ENCODE measurements at regions not wholly inside any gene's neighbourhood (a gene's known extent, or its start where the extent isn't known, plus 50 kb on each side); places are given as distances from the start of the nearest gene placed in this dataset.
"Not testable (repeated sequence)": the region's sequence is repeated elsewhere in the genome, so short reads cannot be mapped to it uniquely, and the experiment has no call there.

DNA sequence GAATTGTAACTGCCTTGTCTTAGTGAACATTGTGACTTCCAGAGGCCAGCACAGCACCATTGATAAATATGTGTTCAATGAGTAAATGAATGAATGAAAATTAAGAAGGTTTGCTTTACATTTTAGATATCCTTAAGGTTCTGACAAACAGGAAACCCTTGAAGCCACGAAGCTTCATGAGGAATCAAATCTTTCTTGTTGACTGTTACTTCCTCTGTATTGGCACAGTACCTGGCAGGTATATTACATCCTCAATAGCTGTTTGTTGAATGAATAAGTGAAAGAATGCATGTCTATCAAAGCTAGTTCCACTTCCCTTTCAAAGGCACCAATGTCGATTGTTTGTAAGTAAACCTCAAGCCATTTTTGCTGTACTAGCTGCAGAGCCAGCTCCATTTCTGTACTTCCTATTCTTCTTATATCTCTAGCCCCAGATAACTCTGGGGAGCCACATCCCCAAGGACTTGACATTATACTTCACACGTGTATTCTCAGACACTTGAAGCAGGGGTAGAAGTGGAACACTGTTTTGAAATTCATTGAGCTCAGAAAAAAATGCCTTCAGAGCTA is 140.3 kb upstream of the RAG2 start:
- H3K9me3 Mint-ChIP-seq: no peaks in the 10 kb centered on the region

DNA sequence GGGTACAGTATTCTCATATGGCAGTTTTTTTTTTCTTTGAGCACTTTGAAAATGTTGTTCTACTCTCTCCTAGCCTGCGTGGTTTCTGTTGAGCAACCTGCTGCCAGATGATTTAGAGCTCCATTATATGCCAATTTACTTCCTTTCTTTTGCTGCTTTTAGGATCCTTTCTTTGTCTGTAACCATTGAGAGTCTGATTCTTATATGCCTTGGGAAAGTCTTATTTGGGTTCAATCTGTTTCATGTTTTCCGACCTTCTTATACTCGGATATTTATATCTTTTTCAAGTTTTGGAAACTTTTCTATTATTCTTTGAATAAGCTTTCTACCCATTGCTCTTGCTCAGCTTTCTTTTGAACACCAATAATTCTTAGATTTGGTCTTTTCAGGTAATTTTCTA is 138.1 kb upstream of the RAG2 start:
- no peak for DNase-seq
- no peak overlapping the region for H3K4me3 Mint-ChIP-seq
- TF ChIP-seq, protein P1, sequence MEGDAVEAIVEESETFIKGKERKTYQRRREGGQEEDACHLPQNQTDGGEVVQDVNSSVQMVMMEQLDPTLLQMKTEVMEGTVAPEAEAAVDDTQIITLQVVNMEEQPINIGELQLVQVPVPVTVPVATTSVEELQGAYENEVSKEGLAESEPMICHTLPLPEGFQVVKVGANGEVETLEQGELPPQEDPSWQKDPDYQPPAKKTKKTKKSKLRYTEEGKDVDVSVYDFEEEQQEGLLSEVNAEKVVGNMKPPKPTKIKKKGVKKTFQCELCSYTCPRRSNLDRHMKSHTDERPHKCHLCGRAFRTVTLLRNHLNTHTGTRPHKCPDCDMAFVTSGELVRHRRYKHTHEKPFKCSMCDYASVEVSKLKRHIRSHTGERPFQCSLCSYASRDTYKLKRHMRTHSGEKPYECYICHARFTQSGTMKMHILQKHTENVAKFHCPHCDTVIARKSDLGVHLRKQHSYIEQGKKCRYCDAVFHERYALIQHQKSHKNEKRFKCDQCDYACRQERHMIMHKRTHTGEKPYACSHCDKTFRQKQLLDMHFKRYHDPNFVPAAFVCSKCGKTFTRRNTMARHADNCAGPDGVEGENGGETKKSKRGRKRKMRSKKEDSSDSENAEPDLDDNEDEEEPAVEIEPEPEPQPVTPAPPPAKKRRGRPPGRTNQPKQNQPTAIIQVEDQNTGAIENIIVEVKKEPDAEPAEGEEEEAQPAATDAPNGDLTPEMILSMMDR (conservative IDR thresholded peaks at IDR 0.05): no peak
- Histone ChIP-seq H3K4me1 (ENCODE audit: control insufficient read depth, insufficient read depth, low read length) (no peaks in the 10 kb centered on the region), H3K27me3 (ENCODE audit: control insufficient read depth, insufficient read depth, low read length, poor library complexity, severe bottlenecking) (no peaks in the 10 kb centered on the region), H3K4me3 (ENCODE audit: low read length) (no peak overlapping the region), H3K36me3 (ENCODE audit: control insufficient read depth, insufficient read depth, low read length) (no peaks in the 10 kb centered on the region), H3K9ac (ENCODE audit: extremely low read depth, low read length, poor library complexity, severe bottlenecking) (no peak overlapping the region), H3K9me3 (ENCODE audit: control insufficient read depth, low read length) (no peaks in the 10 kb centered on the region), H3K27ac (ENCODE audit: low read depth, low read length) (no peak overlapping the region)
- no peaks in the 10 kb centered on the region for H3K36me3 Mint-ChIP-seq (ENCODE audit: low read depth)
- no peaks in the 10 kb centered on the region for H3K27me3 Mint-ChIP-seq (ENCODE audit: insufficient read depth)
- no peaks in the 10 kb centered on the region for H3K9me3 Mint-ChIP-seq
- no peak overlapping the region for H3K27ac Mint-ChIP-seq
- 94 to 100% methylated on average over 1 to 3 of the region's 3 CpGs for WGBS, 2 experiments (ENCODE audit: insufficient coverage in 1 of 2, insufficient read length in 1 of 2)
- H3K4me1 Mint-ChIP-seq: no peaks in the 10 kb centered on the region

More for the DNA sequence above, 140.3 kb upstream of the RAG2 start:
- no peak overlapping the region for H3K27ac ChIP-seq (ENCODE audit: low read depth, low read length)
- H3K4me3 ChIP-seq (ENCODE audit: low read length): no peak overlapping the region
- Mint-ChIP-seq H3K27ac (no peak overlapping the region), H3K27me3 (ENCODE audit: insufficient read depth) (peaks cover under 1% of the 10 kb centered on the region), H3K4me1 (no peaks in the 10 kb centered on the region), H3K4me3 (no peak overlapping the region), H3K36me3 (ENCODE audit: low read depth) (no peaks in the 10 kb centered on the region)
- H3K9ac ChIP-seq (ENCODE audit: extremely low read depth, low read length, poor library complexity, severe bottlenecking): no peak overlapping the region
- no peaks in the 10 kb centered on the region for H3K9me3 ChIP-seq (ENCODE audit: control insufficient read depth, low read length)
- TF ChIP-seq, protein P1 (conservative IDR thresholded peaks at IDR 0.05): no peak
- no peak for DNase-seq
- 59 to 78% methylated on average over 1 to 3 of the region's 3 CpGs for WGBS, 2 experiments (ENCODE audit: insufficient coverage in 1 of 2, insufficient read length in 1 of 2)
- no peaks in the 10 kb centered on the region for H3K4me1 ChIP-seq (ENCODE audit: control insufficient read depth, insufficient read depth, low read length)
- H3K27me3 ChIP-seq (ENCODE audit: control insufficient read depth, insufficient read depth, low read length, poor library complexity, severe bottlenecking): no peaks in the 10 kb centered on the region
- no peaks in the 10 kb centered on the region for H3K36me3 ChIP-seq (ENCODE audit: control insufficient read depth, insufficient read depth, low read length)

DNA sequence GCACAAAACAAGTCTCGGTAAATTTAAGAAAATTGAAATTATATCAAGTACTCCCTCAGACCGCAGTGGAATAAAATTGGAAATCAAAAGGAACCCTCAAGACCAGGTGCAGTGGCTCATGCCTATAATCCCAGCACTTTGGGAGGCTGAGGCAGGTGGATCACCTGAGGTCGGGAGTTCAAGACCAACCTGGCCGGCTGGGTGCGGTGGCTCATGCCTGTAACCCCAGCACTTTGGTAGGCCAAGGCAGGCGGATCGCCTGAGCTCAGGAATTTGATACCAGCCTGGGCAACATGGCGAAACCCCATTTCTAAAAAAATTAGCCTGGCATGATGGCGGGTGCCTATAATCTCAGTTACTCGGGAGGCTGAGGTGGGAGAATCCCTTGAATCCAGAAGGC is 135.7 kb upstream of the RAG2 start:
- not testable (repeated sequence) for H3K27ac ChIP-seq (ENCODE audit: low read depth, low read length); H3K36me3 ChIP-seq (ENCODE audit: control insufficient read depth, insufficient read depth, low read length); H3K4me3 ChIP-seq (ENCODE audit: low read length); H3K9me3 ChIP-seq (ENCODE audit: control insufficient read depth, low read length); H3K9me3 Mint-ChIP-seq; H3K4me1 Mint-ChIP-seq; H3K27me3 Mint-ChIP-seq (ENCODE audit: insufficient read depth); H3K4me1 ChIP-seq (ENCODE audit: control insufficient read depth, insufficient read depth, low read length); H3K36me3 Mint-ChIP-seq (ENCODE audit: low read depth); DNase-seq; H3K4me3 Mint-ChIP-seq; H3K27me3 ChIP-seq (ENCODE audit: control insufficient read depth, insufficient read depth, low read length, poor library complexity, severe bottlenecking); H3K27ac Mint-ChIP-seq; H3K9ac ChIP-seq (ENCODE audit: extremely low read depth, low read length, poor library complexity, severe bottlenecking)
- 93 to 94% methylated on average over 7 to 10 of the region's 10 CpGs for WGBS, 2 experiments (ENCODE audit: insufficient coverage in 1 of 2, insufficient read length in 1 of 2)

DNA sequence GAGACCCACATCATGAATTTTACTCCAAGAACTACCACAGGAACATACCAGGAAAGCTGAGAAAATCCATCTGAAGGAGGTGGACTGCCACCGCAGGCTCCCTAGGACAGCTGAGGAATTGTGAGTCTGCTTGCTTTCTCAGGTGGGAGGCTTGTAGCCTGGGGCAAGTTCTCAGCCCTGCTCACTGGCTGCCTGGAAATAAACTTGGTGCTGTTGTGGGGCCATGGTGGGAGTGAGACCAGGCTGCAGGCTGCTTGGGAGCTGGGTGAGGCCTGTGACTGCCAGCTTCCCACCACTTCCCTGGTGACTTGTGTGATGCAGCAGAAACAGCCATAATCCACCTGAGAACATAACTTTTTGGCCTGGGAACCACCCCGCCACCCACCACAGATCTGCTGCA is 132.7 kb upstream of the RAG2 start:
- H3K36me3 Mint-ChIP-seq (ENCODE audit: low read depth): no peaks in the 10 kb centered on the region
- TF ChIP-seq, protein P1 (conservative IDR thresholded peaks at IDR 0.05): no peak

More for the DNA sequence above, 132.7 kb upstream of the RAG2 start:
- Histone ChIP-seq H3K9ac (ENCODE audit: extremely low read depth, low read length, poor library complexity, severe bottlenecking) (no peak overlapping the region), H3K27me3 (ENCODE audit: control insufficient read depth, insufficient read depth, low read length, poor library complexity, severe bottlenecking) (no peaks in the 10 kb centered on the region), H3K27ac (ENCODE audit: low read depth, low read length) (no peak overlapping the region), H3K4me1 (ENCODE audit: control insufficient read depth, insufficient read depth, low read length) (no peaks in the 10 kb centered on the region), H3K36me3 (ENCODE audit: control insufficient read depth, insufficient read depth, low read length) (no peaks in the 10 kb centered on the region), H3K4me3 (ENCODE audit: low read length) (no peak overlapping the region), H3K9me3 (ENCODE audit: control insufficient read depth, low read length) (no peaks in the 10 kb centered on the region)
- H3K4me1 Mint-ChIP-seq: no peaks in the 10 kb centered on the region
- DNase-seq: no peak
- H3K4me3 Mint-ChIP-seq: no peak overlapping the region
- no peak overlapping the region for H3K27ac Mint-ChIP-seq
- WGBS, 2 experiments (ENCODE audit: insufficient coverage in 1 of 2, insufficient read length in 1 of 2): 95% methylated on average over 2 of the region's 2 CpGs; no CpG with 5 or more reads in 1 of the 2 experiments
- no peaks in the 10 kb centered on the region for H3K27me3 Mint-ChIP-seq (ENCODE audit: insufficient read depth)
- H3K9me3 Mint-ChIP-seq: no peaks in the 10 kb centered on the region
